ENCODE measurements at regions not wholly inside any gene's neighbourhood (a gene's known extent, or its start where the extent isn't known, plus 50 kb on each side); places are given as distances from the start of the nearest gene placed in this dataset.

DNA sequence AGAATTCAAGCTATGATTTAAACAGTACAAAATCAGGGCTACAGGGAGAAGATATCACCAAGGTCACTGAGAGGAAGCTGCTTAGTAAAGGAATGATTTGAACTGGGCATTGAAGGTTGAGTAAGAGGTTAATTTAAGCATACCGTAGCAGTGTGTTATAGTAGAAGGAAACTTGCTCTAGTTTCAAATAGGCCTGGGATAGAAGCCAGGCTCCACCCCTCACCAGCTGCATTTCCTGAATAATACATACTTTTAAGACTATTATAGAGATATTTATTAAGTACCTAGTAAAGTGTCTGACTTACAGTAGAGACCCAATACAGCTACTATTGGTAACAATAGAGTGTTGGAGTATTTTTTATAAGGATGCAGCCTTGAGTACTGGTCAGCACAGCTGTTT is 118.0 kb upstream of the GLRA2 start:
- TF ChIP-seq, protein P1, sequence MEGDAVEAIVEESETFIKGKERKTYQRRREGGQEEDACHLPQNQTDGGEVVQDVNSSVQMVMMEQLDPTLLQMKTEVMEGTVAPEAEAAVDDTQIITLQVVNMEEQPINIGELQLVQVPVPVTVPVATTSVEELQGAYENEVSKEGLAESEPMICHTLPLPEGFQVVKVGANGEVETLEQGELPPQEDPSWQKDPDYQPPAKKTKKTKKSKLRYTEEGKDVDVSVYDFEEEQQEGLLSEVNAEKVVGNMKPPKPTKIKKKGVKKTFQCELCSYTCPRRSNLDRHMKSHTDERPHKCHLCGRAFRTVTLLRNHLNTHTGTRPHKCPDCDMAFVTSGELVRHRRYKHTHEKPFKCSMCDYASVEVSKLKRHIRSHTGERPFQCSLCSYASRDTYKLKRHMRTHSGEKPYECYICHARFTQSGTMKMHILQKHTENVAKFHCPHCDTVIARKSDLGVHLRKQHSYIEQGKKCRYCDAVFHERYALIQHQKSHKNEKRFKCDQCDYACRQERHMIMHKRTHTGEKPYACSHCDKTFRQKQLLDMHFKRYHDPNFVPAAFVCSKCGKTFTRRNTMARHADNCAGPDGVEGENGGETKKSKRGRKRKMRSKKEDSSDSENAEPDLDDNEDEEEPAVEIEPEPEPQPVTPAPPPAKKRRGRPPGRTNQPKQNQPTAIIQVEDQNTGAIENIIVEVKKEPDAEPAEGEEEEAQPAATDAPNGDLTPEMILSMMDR (IDR thresholded peaks at IDR 0.05) = no peak
- no peak for TF ChIP-seq POLR2A (IDR thresholded peaks at IDR 0.05)

Measured in body of pancreas (tissue), 4 donors.